Panc1 (cell line): ENCODE measurements at regions not wholly inside any gene's neighbourhood (a gene's known extent, or its start where the extent isn't known, plus 50 kb on each side); places are given as distances from the start of the nearest gene placed in this dataset.

ENCODE experiments used
- POLR2AphosphoS5 ChIP-seq: IDR thresholded peaks from 2 replicates; pipeline ENCODE4 v1.6.1; 2012; ENCODE audit warnings: mild to moderate bottlenecking, low read depth, low read length, moderate library complexity
- SIN3A ChIP-seq: IDR thresholded peaks from 2 replicates; pipeline ENCODE4 v1.6.1; 2012; ENCODE audit warnings: low read depth, mild to moderate bottlenecking, low read length, moderate library complexity, borderline replicate concordance; ENCODE audit not compliant: insufficient read depth
- TCF7L2 ChIP-seq: IDR thresholded peaks from 2 replicates; pipeline ENCODE4 v1.6.1; 2011; ENCODE audit warnings: mild to moderate bottlenecking, low read depth, low read length, inconsistent platforms
- TF ChIP-seq, protein P1 (sequence below): fragments of 450-650 bp; IDR thresholded peaks from 2 replicates; pipeline ENCODE4 v1.5.1; 2017; ENCODE audit warnings: mild to moderate bottlenecking
- TF ChIP-seq, protein P2 (sequence below), 2 experiments: IDR thresholded peaks; 2 replicates each; pipeline ENCODE4 v1.6.1; 2011 to 2012; ENCODE audit warnings: low read depth in 2 of 2, control low read depth in 1 of 2, low read length in 1 of 2, mild to moderate bottlenecking in 1 of 2, moderate library complexity in 1 of 2; ENCODE audit not compliant: insufficient read depth in 1 of 2

DNA sequence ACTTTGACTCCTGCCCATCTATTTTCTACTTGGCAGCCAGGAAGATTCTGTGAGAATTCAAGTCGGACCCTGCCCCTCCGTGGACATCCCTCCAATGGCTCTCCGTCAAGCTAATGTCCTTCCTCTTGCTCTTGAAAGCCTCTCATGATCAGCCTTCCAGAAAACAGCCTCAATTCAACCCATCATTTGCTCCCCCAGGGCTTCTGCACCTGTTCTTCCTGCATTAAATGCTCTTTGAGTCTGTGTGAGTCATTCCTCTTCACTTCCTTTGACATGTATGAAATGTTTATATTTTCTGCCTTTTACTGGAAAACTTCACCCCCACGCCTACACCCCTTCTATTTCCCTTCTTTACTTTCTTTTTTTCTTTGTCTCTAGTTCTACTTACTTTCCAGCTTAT lies 734.1 kb upstream of the ZP4 start:
- TF ChIP-seq, protein P1, sequence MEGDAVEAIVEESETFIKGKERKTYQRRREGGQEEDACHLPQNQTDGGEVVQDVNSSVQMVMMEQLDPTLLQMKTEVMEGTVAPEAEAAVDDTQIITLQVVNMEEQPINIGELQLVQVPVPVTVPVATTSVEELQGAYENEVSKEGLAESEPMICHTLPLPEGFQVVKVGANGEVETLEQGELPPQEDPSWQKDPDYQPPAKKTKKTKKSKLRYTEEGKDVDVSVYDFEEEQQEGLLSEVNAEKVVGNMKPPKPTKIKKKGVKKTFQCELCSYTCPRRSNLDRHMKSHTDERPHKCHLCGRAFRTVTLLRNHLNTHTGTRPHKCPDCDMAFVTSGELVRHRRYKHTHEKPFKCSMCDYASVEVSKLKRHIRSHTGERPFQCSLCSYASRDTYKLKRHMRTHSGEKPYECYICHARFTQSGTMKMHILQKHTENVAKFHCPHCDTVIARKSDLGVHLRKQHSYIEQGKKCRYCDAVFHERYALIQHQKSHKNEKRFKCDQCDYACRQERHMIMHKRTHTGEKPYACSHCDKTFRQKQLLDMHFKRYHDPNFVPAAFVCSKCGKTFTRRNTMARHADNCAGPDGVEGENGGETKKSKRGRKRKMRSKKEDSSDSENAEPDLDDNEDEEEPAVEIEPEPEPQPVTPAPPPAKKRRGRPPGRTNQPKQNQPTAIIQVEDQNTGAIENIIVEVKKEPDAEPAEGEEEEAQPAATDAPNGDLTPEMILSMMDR = no peak
- TF ChIP-seq POLR2AphosphoS5 (no peak), TCF7L2 (no peak), SIN3A (no peak)
- TF ChIP-seq, protein P2, sequence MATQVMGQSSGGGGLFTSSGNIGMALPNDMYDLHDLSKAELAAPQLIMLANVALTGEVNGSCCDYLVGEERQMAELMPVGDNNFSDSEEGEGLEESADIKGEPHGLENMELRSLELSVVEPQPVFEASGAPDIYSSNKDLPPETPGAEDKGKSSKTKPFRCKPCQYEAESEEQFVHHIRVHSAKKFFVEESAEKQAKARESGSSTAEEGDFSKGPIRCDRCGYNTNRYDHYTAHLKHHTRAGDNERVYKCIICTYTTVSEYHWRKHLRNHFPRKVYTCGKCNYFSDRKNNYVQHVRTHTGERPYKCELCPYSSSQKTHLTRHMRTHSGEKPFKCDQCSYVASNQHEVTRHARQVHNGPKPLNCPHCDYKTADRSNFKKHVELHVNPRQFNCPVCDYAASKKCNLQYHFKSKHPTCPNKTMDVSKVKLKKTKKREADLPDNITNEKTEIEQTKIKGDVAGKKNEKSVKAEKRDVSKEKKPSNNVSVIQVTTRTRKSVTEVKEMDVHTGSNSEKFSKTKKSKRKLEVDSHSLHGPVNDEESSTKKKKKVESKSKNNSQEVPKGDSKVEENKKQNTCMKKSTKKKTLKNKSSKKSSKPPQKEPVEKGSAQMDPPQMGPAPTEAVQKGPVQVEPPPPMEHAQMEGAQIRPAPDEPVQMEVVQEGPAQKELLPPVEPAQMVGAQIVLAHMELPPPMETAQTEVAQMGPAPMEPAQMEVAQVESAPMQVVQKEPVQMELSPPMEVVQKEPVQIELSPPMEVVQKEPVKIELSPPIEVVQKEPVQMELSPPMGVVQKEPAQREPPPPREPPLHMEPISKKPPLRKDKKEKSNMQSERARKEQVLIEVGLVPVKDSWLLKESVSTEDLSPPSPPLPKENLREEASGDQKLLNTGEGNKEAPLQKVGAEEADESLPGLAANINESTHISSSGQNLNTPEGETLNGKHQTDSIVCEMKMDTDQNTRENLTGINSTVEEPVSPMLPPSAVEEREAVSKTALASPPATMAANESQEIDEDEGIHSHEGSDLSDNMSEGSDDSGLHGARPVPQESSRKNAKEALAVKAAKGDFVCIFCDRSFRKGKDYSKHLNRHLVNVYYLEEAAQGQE (IDR thresholded peaks at IDR 0.05; ENCODE audit: insufficient read depth in 1 of 2, low read depth in 2 of 2, low read length in 1 of 2) = no peak
